ENCODE measurements at regions not wholly inside any gene's neighbourhood (a gene's known extent, or its start where the extent isn't known, plus 50 kb on each side); places are given as distances from the start of the nearest gene placed in this dataset.

DNA sequence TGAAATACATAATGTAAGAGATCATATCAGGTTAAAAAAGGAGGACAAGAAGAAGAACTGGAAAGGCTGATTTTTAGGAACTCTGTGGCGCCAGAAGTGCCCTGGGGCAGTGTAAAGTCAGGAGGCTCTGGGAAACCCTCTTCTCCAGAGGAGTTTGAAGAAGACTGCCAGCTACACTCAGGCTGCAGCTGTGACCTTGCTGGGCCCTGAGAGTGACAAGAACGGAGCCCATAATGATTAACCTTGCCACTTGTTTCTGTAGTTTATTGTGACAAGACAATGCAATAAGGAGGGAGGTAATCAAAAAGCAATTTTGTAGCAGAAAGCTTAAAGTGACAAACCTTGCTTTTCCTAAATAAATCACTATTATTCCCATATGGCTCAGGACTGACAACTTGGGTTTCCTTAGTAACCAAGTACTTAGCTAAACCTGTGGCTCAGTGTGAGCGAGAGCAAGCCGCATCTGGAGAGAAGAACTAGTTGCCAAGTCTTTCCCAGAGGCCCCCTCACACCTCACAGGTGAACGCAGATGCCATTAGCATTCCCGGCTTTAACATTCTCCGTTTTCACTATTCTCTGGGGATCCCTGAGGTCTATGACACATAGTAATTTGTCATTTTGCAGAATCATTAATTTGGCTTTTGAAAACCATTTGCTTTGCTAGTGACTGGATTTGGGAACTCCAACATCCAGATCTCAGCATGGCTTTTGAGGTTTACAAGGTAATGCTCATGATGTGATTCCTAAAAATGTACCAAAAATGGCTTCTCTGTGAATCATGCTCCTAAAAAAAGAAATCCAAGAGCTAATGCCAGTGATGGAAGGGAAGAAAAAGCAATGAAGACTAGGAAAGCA is 115.9 kb downstream of the OMA1 start:
- no peak overlapping the region for H2AFZ ChIP-seq (ENCODE audit: low read depth, low read length, poor library complexity, severe bottlenecking)
- H4K20me1 ChIP-seq (ENCODE audit: insufficient read depth), result no peaks in the 10 kb centered on the region
- H3K9me2 ChIP-seq (ENCODE audit: insufficient read depth), result no peaks in the 10 kb centered on the region
- H3K27ac ChIP-seq (ENCODE audit: low read depth, low read length), result no peak overlapping the region
- BruUV-seq (replicated peaks), result no TSS peak
- H3K9me3 ChIP-seq (ENCODE audit: control insufficient read depth in 1 of 2, insufficient read depth in 1 of 2, low read depth in 1 of 2, low read length in 2 of 2), result no peaks in the 10 kb centered on the region
- ChIA-PET POLR2A (no interaction called here), RAD21 (ENCODE audit: low non-redundant PET in 1 of 2, low total read pairs in 2 of 2, uncharacterized antibody in 2 of 2, unreplicated experiment in 2 of 2) (no interaction called here), CTCF (no interaction called here)
- H3K4me2 ChIP-seq (ENCODE audit: low read length), result no peak overlapping the region
- DNase-seq (ENCODE audit: low read depth, low spot score) (no peak), ATAC-seq (no peak)
- no peaks in the 10 kb centered on the region for H3K36me3 ChIP-seq (ENCODE audit: control insufficient read depth in 1 of 2, insufficient read depth in 2 of 2, low read length in 2 of 2)
- intact Hi-C loops (cut with micrococcal nuclease), result no loop called here
- TF ChIP-seq ZNF274 (IDR thresholded peaks at IDR 0.05; ENCODE audit: low read depth, low read length), result no peak
- no peak for TF ChIP-seq RAD21 (IDR thresholded peaks at IDR 0.05; ENCODE audit: low read depth)
- TF ChIP-seq, protein P1, sequence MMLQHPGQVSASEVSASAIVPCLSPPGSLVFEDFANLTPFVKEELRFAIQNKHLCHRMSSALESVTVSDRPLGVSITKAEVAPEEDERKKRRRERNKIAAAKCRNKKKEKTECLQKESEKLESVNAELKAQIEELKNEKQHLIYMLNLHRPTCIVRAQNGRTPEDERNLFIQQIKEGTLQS (IDR thresholded peaks at IDR 0.05), result no peak
- no peak overlapping the region for H3K4me3 ChIP-seq (replicated peaks in 1 of 2; ENCODE audit: low read depth in 1 of 2, low read length in 2 of 2)
- no peak overlapping the region for H3K9ac ChIP-seq (ENCODE audit: low read length)
- H3K27me3 ChIP-seq (ENCODE audit: insufficient read depth, low read length), result peaks cover 20% of the 10 kb centered on the region; the same call in 1 of the 2 replicates
- no peaks in the 10 kb centered on the region for H3K4me1 ChIP-seq (ENCODE audit: control insufficient read depth in 1 of 2, insufficient read depth in 2 of 2, low read length in 2 of 2)
- H3K79me2 ChIP-seq (ENCODE audit: insufficient read depth, low read length), result no peaks in the 10 kb centered on the region

DNA sequence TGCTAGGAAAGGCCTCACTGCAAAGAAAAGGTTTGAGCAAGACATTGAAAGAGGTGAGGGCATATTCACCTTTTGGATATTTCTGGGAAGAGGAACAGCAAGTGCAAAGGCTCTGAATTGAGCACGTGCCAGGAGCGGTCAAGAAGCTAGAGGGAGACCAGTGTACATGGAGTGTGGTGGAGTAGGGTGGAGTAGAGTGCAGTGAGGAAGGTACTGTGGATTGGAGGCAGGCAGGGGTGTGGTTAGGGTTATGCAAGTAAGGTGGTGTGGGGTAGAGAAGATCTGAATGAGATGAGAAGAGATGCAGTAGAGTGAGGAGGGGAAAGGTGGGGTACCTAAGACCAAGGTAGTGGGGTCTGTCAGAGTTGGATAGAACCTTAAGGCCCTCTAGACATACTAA is 119.6 kb downstream of the OMA1 start:
- ChIA-PET RAD21 (ENCODE audit: low non-redundant PET in 1 of 2, low total read pairs in 2 of 2, uncharacterized antibody in 2 of 2, unreplicated experiment in 2 of 2) (no interaction called here), POLR2A (no interaction called here), CTCF (no interaction called here)
- peaks cover 28% of the 10 kb centered on the region; the same call in 1 of the 2 replicates for H3K27me3 ChIP-seq (ENCODE audit: insufficient read depth, low read length)
- H2AFZ ChIP-seq (ENCODE audit: low read depth, low read length, poor library complexity, severe bottlenecking), result no peak overlapping the region
- intact Hi-C loops (cut with micrococcal nuclease), result no loop called here
- no peak overlapping the region for H3K4me2 ChIP-seq (ENCODE audit: low read length)
- H3K36me3 ChIP-seq (ENCODE audit: control insufficient read depth in 1 of 2, insufficient read depth in 2 of 2, low read length in 2 of 2), result no peaks in the 10 kb centered on the region
- DNase-seq (ENCODE audit: low read depth, low spot score) (no peak), ATAC-seq (no peak)
- H3K9me3 ChIP-seq (ENCODE audit: control insufficient read depth in 1 of 2, insufficient read depth in 1 of 2, low read depth in 1 of 2, low read length in 2 of 2), result no peaks in the 10 kb centered on the region
- H3K9ac ChIP-seq (ENCODE audit: low read length), result no peak overlapping the region
- no peaks in the 10 kb centered on the region for H3K4me1 ChIP-seq (ENCODE audit: control insufficient read depth in 1 of 2, insufficient read depth in 2 of 2, low read length in 2 of 2)
- H3K27ac ChIP-seq (ENCODE audit: low read depth, low read length), result no peak overlapping the region
- H4K20me1 ChIP-seq (ENCODE audit: insufficient read depth), result no peaks in the 10 kb centered on the region
- H3K79me2 ChIP-seq (ENCODE audit: insufficient read depth, low read length), result no peaks in the 10 kb centered on the region
- H3K9me2 ChIP-seq (ENCODE audit: insufficient read depth), result no peaks in the 10 kb centered on the region
- no TSS peak for BruUV-seq (replicated peaks)
- no peak overlapping the region for H3K4me3 ChIP-seq (replicated peaks in 1 of 2; ENCODE audit: low read depth in 1 of 2, low read length in 2 of 2)
- TF ChIP-seq, protein P2, sequence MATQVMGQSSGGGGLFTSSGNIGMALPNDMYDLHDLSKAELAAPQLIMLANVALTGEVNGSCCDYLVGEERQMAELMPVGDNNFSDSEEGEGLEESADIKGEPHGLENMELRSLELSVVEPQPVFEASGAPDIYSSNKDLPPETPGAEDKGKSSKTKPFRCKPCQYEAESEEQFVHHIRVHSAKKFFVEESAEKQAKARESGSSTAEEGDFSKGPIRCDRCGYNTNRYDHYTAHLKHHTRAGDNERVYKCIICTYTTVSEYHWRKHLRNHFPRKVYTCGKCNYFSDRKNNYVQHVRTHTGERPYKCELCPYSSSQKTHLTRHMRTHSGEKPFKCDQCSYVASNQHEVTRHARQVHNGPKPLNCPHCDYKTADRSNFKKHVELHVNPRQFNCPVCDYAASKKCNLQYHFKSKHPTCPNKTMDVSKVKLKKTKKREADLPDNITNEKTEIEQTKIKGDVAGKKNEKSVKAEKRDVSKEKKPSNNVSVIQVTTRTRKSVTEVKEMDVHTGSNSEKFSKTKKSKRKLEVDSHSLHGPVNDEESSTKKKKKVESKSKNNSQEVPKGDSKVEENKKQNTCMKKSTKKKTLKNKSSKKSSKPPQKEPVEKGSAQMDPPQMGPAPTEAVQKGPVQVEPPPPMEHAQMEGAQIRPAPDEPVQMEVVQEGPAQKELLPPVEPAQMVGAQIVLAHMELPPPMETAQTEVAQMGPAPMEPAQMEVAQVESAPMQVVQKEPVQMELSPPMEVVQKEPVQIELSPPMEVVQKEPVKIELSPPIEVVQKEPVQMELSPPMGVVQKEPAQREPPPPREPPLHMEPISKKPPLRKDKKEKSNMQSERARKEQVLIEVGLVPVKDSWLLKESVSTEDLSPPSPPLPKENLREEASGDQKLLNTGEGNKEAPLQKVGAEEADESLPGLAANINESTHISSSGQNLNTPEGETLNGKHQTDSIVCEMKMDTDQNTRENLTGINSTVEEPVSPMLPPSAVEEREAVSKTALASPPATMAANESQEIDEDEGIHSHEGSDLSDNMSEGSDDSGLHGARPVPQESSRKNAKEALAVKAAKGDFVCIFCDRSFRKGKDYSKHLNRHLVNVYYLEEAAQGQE (IDR thresholded peaks at IDR 0.05; ENCODE audit: low read depth), result no peak
- TF ChIP-seq EZH2phosphoT487 (IDR thresholded peaks at IDR 0.05; ENCODE audit: borderline replicate concordance), result no peak
- TF ChIP-seq SIN3A (IDR thresholded peaks at IDR 0.05; ENCODE audit: low read depth), result no peak
- TF ChIP-seq EGR1 (IDR thresholded peaks at IDR 0.05; ENCODE audit: low read depth), result no peak
- TF ChIP-seq EZH2 (IDR thresholded peaks at IDR 0.05), result no peak
- no peak for TF ChIP-seq POLR2AphosphoS5 (IDR thresholded peaks at IDR 0.05; ENCODE audit: low read depth, low read length)
- no peak for TF ChIP-seq ZFX (IDR thresholded peaks at IDR 0.05)
- TF ChIP-seq YY1 (IDR thresholded peaks at IDR 0.05; ENCODE audit: extremely low read depth, insufficient replicate concordance, low read depth, low read length), result no peak
- TF ChIP-seq CBX3 (IDR thresholded peaks at IDR 0.05; ENCODE audit: low read depth), result no peak
- TF ChIP-seq, protein P3, sequence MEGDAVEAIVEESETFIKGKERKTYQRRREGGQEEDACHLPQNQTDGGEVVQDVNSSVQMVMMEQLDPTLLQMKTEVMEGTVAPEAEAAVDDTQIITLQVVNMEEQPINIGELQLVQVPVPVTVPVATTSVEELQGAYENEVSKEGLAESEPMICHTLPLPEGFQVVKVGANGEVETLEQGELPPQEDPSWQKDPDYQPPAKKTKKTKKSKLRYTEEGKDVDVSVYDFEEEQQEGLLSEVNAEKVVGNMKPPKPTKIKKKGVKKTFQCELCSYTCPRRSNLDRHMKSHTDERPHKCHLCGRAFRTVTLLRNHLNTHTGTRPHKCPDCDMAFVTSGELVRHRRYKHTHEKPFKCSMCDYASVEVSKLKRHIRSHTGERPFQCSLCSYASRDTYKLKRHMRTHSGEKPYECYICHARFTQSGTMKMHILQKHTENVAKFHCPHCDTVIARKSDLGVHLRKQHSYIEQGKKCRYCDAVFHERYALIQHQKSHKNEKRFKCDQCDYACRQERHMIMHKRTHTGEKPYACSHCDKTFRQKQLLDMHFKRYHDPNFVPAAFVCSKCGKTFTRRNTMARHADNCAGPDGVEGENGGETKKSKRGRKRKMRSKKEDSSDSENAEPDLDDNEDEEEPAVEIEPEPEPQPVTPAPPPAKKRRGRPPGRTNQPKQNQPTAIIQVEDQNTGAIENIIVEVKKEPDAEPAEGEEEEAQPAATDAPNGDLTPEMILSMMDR (IDR thresholded peaks at IDR 0.05 in 2 of 3, conservative IDR thresholded peaks at IDR 0.05 in 1 of 3; ENCODE audit: borderline replicate concordance in 1 of 3, insufficient read depth in 1 of 3, low read depth in 2 of 3, low read length in 2 of 3), result no peak
- TF ChIP-seq JUND (IDR thresholded peaks at IDR 0.05), result no peak
- no peak for TF ChIP-seq RAD21 (IDR thresholded peaks at IDR 0.05; ENCODE audit: low read depth)
- TF ChIP-seq, protein P1 (IDR thresholded peaks at IDR 0.05), result no peak
